ENCODE measurements at regions not wholly inside any gene's neighbourhood (a gene's known extent, or its start where the extent isn't known, plus 50 kb on each side); places are given as distances from the start of the nearest gene placed in this dataset.

GRCh38 chr22:49697047-49697446 lies 130.6 kb downstream of the BRD1 start:
- H4K20me1 ChIP-seq (ENCODE audit: low read length) = no peaks in the 10 kb centered on the region
- H3F3A ChIP-seq (ENCODE audit: low read length, unreplicated experiment) = no peaks in the 10 kb centered on the region
- BruUV-seq (replicated peaks) = no TSS peak
- H2AFZ ChIP-seq (ENCODE audit: low read length) = no peak overlapping the region
- no peaks in the 10 kb centered on the region for H3K9me3 ChIP-seq (ENCODE audit: low read length)
- H3K36me3 ChIP-seq (ENCODE audit: low read depth, low read length) = no peaks in the 10 kb centered on the region
- no peaks in the 10 kb centered on the region for H3K79me2 ChIP-seq (ENCODE audit: low read length)
- DNase-seq (no peak), ATAC-seq (no peak)
- no peak overlapping the region for H3K27ac ChIP-seq (ENCODE audit: low read length)
- intact Hi-C loops (cut with micrococcal nuclease) = no loop called here
- TF ChIP-seq EZH2phosphoT487 (IDR thresholded peaks at IDR 0.05; ENCODE audit: borderline replicate concordance, low read length) (no peak), EZH2 (IDR thresholded peaks at IDR 0.05; ENCODE audit: low read length, unreplicated experiment) (no peak), CTCF (conservative IDR thresholded peaks at IDR 0.05; ENCODE audit: low read depth, low read length) (no peak)
- ChIA-PET POLR2A (ENCODE audit: unreplicated experiment) (no interaction called here), CTCF (no interaction called here)
- no peak overlapping the region for H3K4me2 ChIP-seq (ENCODE audit: low read length)
- no peak overlapping the region for H3K4me3 ChIP-seq (ENCODE audit: low read length)
- no peaks in the 10 kb centered on the region for H3K9me2 ChIP-seq (replicated peaks; ENCODE audit: low read length)
- H3K27me3 ChIP-seq (ENCODE audit: low read length) = peaks cover 17% of the 10 kb centered on the region
- no peak overlapping the region for H3K9ac ChIP-seq (ENCODE audit: low read length)
- H3K4me1 ChIP-seq (ENCODE audit: insufficient read depth, low read length) = no peaks in the 10 kb centered on the region

DNA sequence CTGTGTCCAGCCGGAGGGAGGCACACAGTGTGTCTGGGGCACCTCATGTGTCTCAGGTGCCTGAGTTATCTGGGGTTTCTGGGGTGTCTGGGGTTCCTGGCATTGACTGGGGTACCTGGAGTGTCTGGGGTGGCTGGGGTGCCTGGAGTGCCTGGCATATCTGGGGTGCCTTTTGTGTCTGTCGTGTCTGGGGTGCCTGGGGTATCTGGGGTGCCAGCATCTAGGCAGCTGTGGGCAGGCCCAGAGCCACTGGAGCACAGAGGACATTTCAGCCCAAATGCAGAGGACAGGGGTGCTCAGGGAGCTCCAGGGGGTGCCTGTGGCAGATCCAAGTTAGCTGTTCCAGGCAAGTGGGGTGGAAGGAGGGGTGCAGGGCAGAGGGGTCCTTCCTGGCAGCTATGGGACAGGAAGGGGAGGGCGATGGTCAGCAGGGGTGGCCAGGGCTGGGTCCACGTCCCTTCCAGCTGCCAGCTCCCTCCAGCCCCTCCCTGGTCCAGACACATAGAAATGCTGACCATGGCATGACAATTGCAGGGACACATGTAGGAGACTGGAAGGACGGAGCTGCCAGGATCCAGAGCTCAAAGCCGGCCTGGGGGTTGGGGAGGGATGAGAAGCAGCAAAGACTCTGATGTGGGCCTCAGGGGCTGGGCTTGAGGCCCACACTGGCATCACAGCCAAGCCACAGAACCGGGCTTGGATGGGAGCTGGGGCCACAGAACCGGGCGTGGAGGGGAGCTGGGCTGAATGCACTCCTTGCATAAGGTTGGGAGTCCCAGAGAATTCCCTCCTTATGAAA lies 133.0 kb downstream of the BRD1 start:
- intact Hi-C loops (cut with micrococcal nuclease) = no loop called here
- Histone ChIP-seq H3K36me3 (ENCODE audit: low read depth, low read length) (no peaks in the 10 kb centered on the region), H3K79me2 (ENCODE audit: low read length) (no peaks in the 10 kb centered on the region), H3K4me1 (ENCODE audit: insufficient read depth, low read length) (no peaks in the 10 kb centered on the region), H2AFZ (ENCODE audit: low read length) (no peak overlapping the region), H3K4me2 (ENCODE audit: low read length) (no peak overlapping the region), H3K9ac (ENCODE audit: low read length) (no peak overlapping the region), H3K9me3 (ENCODE audit: low read length) (no peaks in the 10 kb centered on the region), H3K27ac (ENCODE audit: low read length) (no peak overlapping the region), H3K9me2 (replicated peaks; ENCODE audit: low read length) (no peaks in the 10 kb centered on the region), H4K20me1 (ENCODE audit: low read length) (no peaks in the 10 kb centered on the region), H3K4me3 (ENCODE audit: low read length) (no peak overlapping the region), H3F3A (ENCODE audit: low read length, unreplicated experiment) (no peaks in the 10 kb centered on the region), H3K27me3 (ENCODE audit: low read length) (peaks cover 39% of the 10 kb centered on the region)
- ChIA-PET POLR2A (ENCODE audit: unreplicated experiment) (no interaction called here), CTCF (no interaction called here)
- no peak for DNase-seq
- no peak for ATAC-seq
- BruUV-seq (replicated peaks) = no TSS peak
- TF ChIP-seq EZH2 (IDR thresholded peaks at IDR 0.05; ENCODE audit: low read length, unreplicated experiment) (no peak), CTCF (conservative IDR thresholded peaks at IDR 0.05; ENCODE audit: low read depth, low read length) (no peak), EZH2phosphoT487 (IDR thresholded peaks at IDR 0.05; ENCODE audit: borderline replicate concordance, low read length) (no peak)

DNA sequence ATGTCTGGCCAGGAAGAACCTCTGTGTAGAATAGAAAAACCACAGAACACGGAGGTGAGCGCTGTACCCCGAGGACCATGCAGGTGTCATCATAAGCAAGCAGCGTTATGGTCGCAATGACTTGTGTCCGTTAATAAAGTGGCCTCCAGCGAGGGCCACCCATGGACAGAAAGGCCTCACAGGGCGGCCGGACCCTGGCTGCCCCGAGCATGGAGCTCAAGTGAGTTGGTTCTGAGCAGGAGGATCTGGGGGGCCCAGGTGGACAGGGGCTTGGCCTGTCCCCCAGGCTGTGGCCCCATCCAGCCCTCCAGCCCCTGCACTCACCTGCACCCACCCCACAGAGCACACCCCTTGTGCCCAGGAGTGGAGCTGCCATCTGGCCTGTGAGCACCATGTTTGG lies 133.8 kb downstream of the BRD1 start:
- no peaks in the 10 kb centered on the region for H3K36me3 ChIP-seq (ENCODE audit: low read depth, low read length)
- H3F3A ChIP-seq (ENCODE audit: low read length, unreplicated experiment) = no peaks in the 10 kb centered on the region
- no peaks in the 10 kb centered on the region for H3K9me2 ChIP-seq (replicated peaks; ENCODE audit: low read length)
- ChIA-PET CTCF (no interaction called here), POLR2A (ENCODE audit: unreplicated experiment) (no interaction called here)
- TF ChIP-seq CTCF (conservative IDR thresholded peaks at IDR 0.05; ENCODE audit: low read depth, low read length) (no peak), EZH2phosphoT487 (IDR thresholded peaks at IDR 0.05; ENCODE audit: borderline replicate concordance, low read length) (no peak), EZH2 (IDR thresholded peaks at IDR 0.05; ENCODE audit: low read length, unreplicated experiment) (no peak)
- ATAC-seq (no peak), DNase-seq (no peak)
- no peaks in the 10 kb centered on the region for H3K79me2 ChIP-seq (ENCODE audit: low read length)
- H3K4me2 ChIP-seq (ENCODE audit: low read length) = no peak overlapping the region
- H4K20me1 ChIP-seq (ENCODE audit: low read length) = no peaks in the 10 kb centered on the region
- no peak overlapping the region for H2AFZ ChIP-seq (ENCODE audit: low read length)
- intact Hi-C loops (cut with micrococcal nuclease) = no loop called here
- BruUV-seq (replicated peaks) = no TSS peak
- H3K9ac ChIP-seq (ENCODE audit: low read length) = no peak overlapping the region
- H3K4me1 ChIP-seq (ENCODE audit: insufficient read depth, low read length) = no peaks in the 10 kb centered on the region
- H3K27me3 ChIP-seq (ENCODE audit: low read length) = peaks cover 47% of the 10 kb centered on the region
- H3K4me3 ChIP-seq (ENCODE audit: low read length) = no peak overlapping the region
- H3K27ac ChIP-seq (ENCODE audit: low read length) = no peak overlapping the region
- H3K9me3 ChIP-seq (ENCODE audit: low read length) = no peaks in the 10 kb centered on the region

All from PC-3 (cell line).